Ovary (tissue), 7 donors: ENCODE measurements at regions not wholly inside any gene's neighbourhood (a gene's known extent, or its start where the extent isn't known, plus 50 kb on each side); places are given as distances from the start of the nearest gene placed in this dataset.

ENCODE experiments used
- DNase-seq, 5 donors: peaks; one replicate each; pipeline ENCODE4 v3.0.0-alpha.2; 2019 to 2020
- H3K27ac ChIP-seq, 2 donors: fragments of 200-600 bp; one replicate each; pipeline versions ENCODE4 v1.5.1 to v1.8.0; 2019 to 2022
- H3K27me3 ChIP-seq: fragments of 200-600 bp; one replicate; pipeline ENCODE4 v1.8.0; 2022
- H3K36me3 ChIP-seq: fragments of 200-600 bp; sonication (generic); one replicate; pipeline ENCODE4 v1.5.1; 2019
- H3K4me1 ChIP-seq: one replicate; pipeline ENCODE4 v1.8.1; 2013; ENCODE audit warnings: mild to moderate bottlenecking, moderate library complexity; ENCODE audit not compliant: insufficient read depth
- H3K4me3 ChIP-seq: fragments of 200-600 bp; sonication (generic); one replicate; pipeline ENCODE4 v1.5.1; 2017
- H3K9me3 ChIP-seq, 2 donors: fragments of 200-600 bp in 1 of 2; sonication (generic) in 1 of 2; one replicate each; pipeline versions ENCODE4 v1.5.1 to v1.8.1; 2013 to 2019; ENCODE audit warnings: mild to moderate bottlenecking in 1 of 2, moderate library complexity in 1 of 2
- CTCF ChIP-seq, 3 donors: fragments of 450-650 bp in 2 of 3; fragments of 200-600 bp in 1 of 3; IDR thresholded peaks; one replicate each; pipeline versions ENCODE4 v1.5.1 to v1.8.0; 2016 to 2022; ENCODE audit warnings: antibody characterized with exemption in 3 of 3, mild to moderate bottlenecking in 1 of 3
- EP300 ChIP-seq: sonication (generic); formaldehyde crosslinking; IDR thresholded peaks from one replicate; pipeline ENCODE4 v1.6.1; 2017; ENCODE audit warnings: antibody characterized with exemption
- POLR2A ChIP-seq: fragments of 450-650 bp; IDR thresholded peaks from one replicate; pipeline ENCODE4 v1.6.1; 2017; ENCODE audit warnings: antibody characterized with exemption, mild to moderate bottlenecking, moderate library complexity
- WGBS, 3 donors: extraction: QIAGEN DNeasy Blood & Tissue Kit in 1 of 3; methylation state at CpG; one replicate each; pipeline versions ENCODE4 v1.1.5 to v1.1.7; 2013 to 2017; 5-methylcytosine and 5-hydroxymethylcytosine counted together
- intact Hi-C, 4 donors: fragments of 100-400 bp; cut with DNase I; formaldehyde crosslinking; loops; one replicate each; pipeline versions ENCODE4 v1.11.0 to v1.15.1; 2022 to 2023
- donor health status: DM: no; HTN: no; CAD: no; lungs with moderate emphysema.
- donor health status: DM: no; HTN: no; CAD: no.
- donor health status: Bipolar disorder and iron deficiency.
- donor health status: DM: no; HTN: no; CAD: no.
- donor health status: DM: yes; HTN: yes; CAD: no.

DNA sequence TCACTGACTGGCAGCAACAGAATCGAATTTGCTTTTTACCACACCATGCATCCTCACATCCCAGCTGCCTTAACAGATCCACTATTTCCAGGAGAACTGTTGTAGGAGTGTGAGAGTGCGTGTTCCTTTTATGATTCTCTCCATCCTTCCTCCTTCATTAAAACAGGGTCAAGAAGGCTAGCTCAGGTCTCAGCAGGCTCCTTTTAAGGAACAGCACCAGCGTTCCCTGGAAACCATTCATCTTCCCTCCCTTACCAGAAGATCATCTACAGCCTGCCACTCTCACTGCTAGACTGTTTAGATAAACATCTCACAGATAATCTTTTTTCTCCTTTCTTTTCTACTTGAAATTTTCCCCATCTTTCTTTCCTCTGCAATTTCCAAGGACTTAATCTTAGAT lies 1531.9 kb upstream of the CDH8 start:
- Histone ChIP-seq H3K4me3 (no peak overlapping the region), H3K27ac (no peak overlapping the region), H3K9me3 (no peaks in the 10 kb centered on the region), H3K4me1 (no peaks in the 10 kb centered on the region), H3K27me3 (no peaks in the 10 kb centered on the region), H3K36me3 (no peaks in the 10 kb centered on the region)
- 38 to 44% (median 42%) methylated on average over 3 of the region's 3 CpGs for WGBS, 3 donors
- DNase-seq: no peak
- intact Hi-C loops: no loop called here
- TF ChIP-seq CTCF (IDR thresholded peaks at IDR 0.05) (no peak), EP300 (no peak), POLR2A (no peak)

- 61 to 78% (median 76%) methylated on average over 1 of the region's 1 CpG for WGBS, 3 donors
- no peak for TF ChIP-seq EP300
- TF ChIP-seq CTCF (IDR thresholded peaks at IDR 0.05): no peak
- no peak for TF ChIP-seq POLR2A
- no peaks in the 10 kb centered on the region for H3K9me3 ChIP-seq
- intact Hi-C loops: no loop called here
- DNase-seq: no peak
- H3K4me3 ChIP-seq: no peak overlapping the region
- H3K27ac ChIP-seq: no peak overlapping the region
- no peaks in the 10 kb centered on the region for H3K36me3 ChIP-seq
- H3K27me3 ChIP-seq: no peaks in the 10 kb centered on the region
- no peaks in the 10 kb centered on the region for H3K4me1 ChIP-seq
These were observed 1527.7 kb upstream of the CDH8 start for GRCh38 chr16:63563819-63564505.

GRCh38 chr16:63553980-63554379 lies 1517.7 kb upstream of the CDH8 start:
- intact Hi-C loops: no loop called here
- DNase-seq: no peak
- Histone ChIP-seq H3K27ac (no peak overlapping the region), H3K27me3 (no peaks in the 10 kb centered on the region), H3K4me1 (no peaks in the 10 kb centered on the region), H3K36me3 (no peaks in the 10 kb centered on the region), H3K9me3 (no peaks in the 10 kb centered on the region), H3K4me3 (no peak overlapping the region)
- no peak for TF ChIP-seq POLR2A
- no peak for TF ChIP-seq EP300
- no peak for TF ChIP-seq CTCF (IDR thresholded peaks at IDR 0.05)
- WGBS, 3 donors: 91 to 95% (median 93%) methylated on average over 1 of the region's 1 CpG

GRCh38 chr16:63539276-63539675 lies 1503.0 kb upstream of the CDH8 start:
- no peak overlapping the region for H3K4me3 ChIP-seq
- TF ChIP-seq EP300 (no peak), POLR2A (no peak), CTCF (IDR thresholded peaks at IDR 0.05) (no peak)
- H3K4me1 ChIP-seq: no peaks in the 10 kb centered on the region
- no peak for DNase-seq
- no peaks in the 10 kb centered on the region for H3K9me3 ChIP-seq
- H3K36me3 ChIP-seq: no peaks in the 10 kb centered on the region
- 65 to 76% (median 73%) methylated on average over 2 of the region's 2 CpGs for WGBS, 3 donors
- no peak overlapping the region for H3K27ac ChIP-seq
- H3K27me3 ChIP-seq: no peaks in the 10 kb centered on the region
- intact Hi-C loops: no loop called here
